ENCODE measurements at regions not wholly inside any gene's neighbourhood (a gene's known extent, or its start where the extent isn't known, plus 50 kb on each side); places are given as distances from the start of the nearest gene placed in this dataset.

DNA sequence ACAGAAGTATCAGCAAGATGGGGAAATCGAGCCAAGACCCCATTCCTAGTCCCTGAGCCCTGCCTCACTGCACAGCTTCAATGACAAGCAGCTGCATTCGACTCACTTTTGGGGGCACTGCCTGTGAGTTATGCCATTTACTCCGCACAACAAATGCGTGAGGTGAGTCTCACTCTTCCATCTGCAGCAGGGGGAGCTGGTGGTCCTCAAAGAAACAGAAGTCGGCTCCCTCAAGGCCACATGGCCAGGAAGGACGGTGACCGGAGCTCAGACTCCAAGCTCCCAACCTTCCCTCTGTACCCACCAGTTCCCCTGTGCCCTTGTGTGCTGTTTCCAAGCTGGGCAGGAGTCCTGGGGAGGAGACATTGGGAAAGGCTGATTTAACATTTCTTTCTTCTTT, 127.7 kb upstream of the IQSEC1 start:
- CTCF ChIA-PET = no interaction called here
- Mint-ChIP-seq H3K4me3 (ENCODE audit: low read depth, unreplicated experiment) (no peak overlapping the region), H3K27me3 (ENCODE audit: unreplicated experiment) (peaks cover 85% of the 10 kb centered on the region), H3K4me1 (ENCODE audit: low read depth, unreplicated experiment) (no peaks in the 10 kb centered on the region), H3K36me3 (ENCODE audit: insufficient read depth, unreplicated experiment) (no peaks in the 10 kb centered on the region), H3K9me3 (ENCODE audit: low read depth, unreplicated experiment) (no peaks in the 10 kb centered on the region), H3K27ac (ENCODE audit: unreplicated experiment) (no peak overlapping the region)
- BruUV-seq (replicated peaks) = no TSS peak
- DNase-seq = no peak
- TF ChIP-seq, protein P1, sequence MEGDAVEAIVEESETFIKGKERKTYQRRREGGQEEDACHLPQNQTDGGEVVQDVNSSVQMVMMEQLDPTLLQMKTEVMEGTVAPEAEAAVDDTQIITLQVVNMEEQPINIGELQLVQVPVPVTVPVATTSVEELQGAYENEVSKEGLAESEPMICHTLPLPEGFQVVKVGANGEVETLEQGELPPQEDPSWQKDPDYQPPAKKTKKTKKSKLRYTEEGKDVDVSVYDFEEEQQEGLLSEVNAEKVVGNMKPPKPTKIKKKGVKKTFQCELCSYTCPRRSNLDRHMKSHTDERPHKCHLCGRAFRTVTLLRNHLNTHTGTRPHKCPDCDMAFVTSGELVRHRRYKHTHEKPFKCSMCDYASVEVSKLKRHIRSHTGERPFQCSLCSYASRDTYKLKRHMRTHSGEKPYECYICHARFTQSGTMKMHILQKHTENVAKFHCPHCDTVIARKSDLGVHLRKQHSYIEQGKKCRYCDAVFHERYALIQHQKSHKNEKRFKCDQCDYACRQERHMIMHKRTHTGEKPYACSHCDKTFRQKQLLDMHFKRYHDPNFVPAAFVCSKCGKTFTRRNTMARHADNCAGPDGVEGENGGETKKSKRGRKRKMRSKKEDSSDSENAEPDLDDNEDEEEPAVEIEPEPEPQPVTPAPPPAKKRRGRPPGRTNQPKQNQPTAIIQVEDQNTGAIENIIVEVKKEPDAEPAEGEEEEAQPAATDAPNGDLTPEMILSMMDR (IDR thresholded peaks at IDR 0.05; ENCODE audit: unreplicated experiment) = no peak
- intact Hi-C loops (cut with micrococcal nuclease; ENCODE audit: unreplicated experiment) = no loop called here

DNA sequence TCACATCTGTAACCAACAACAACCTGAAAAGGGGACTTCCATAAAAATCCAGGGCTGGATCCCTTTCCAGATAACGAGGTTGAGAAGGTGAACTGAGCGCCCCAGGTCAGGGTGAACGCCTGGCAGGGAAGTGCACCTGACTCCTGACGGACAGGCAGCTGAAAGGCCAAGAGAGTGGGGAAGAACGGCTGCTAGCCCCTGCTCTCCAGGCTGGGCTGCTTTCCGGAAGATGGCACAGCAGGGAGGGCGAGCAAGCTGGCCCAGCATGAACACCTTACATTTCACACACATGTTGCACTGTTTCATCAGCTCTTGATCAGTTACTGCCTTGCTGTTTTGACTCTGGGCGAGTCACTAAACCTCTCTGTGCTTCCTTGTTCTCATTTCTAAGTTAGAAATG, 127.2 kb upstream of the IQSEC1 start:
- TF ChIP-seq, protein P1 (IDR thresholded peaks at IDR 0.05; ENCODE audit: unreplicated experiment) = no peak
- intact Hi-C loops (cut with micrococcal nuclease; ENCODE audit: unreplicated experiment) = no loop called here
- no TSS peak for BruUV-seq (replicated peaks)

DNA sequence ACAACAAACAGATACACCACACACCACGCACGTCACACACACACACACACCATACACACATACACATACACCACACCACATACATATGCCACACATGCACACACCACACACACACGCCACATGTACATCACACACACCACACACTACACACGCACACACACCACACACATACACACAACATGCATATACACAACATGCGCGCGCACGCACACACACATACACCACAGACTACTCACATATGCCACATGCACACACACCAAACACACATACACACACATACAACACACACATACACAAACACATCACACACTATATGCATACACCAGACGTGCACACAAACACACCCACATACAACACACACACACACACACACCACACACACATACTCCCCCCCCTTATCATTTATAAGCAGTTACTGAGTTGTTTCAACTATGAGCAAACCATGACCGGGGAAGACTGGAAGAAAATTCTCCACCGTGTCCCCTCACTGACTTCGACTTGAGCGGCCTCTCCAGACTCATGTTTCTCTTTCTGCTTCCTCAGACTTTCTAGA, 126.7 kb upstream of the IQSEC1 start:
- H3K9me3 Mint-ChIP-seq (ENCODE audit: low read depth, unreplicated experiment) = no peaks in the 10 kb centered on the region

More for the DNA sequence above, 127.2 kb upstream of the IQSEC1 start:
- H3K4me3 Mint-ChIP-seq (ENCODE audit: low read depth, unreplicated experiment) = no peak overlapping the region
- CTCF ChIA-PET = no interaction called here
- no peaks in the 10 kb centered on the region for H3K36me3 Mint-ChIP-seq (ENCODE audit: insufficient read depth, unreplicated experiment)
- peaks cover 85% of the 10 kb centered on the region for H3K27me3 Mint-ChIP-seq (ENCODE audit: unreplicated experiment)
- no peaks in the 10 kb centered on the region for H3K4me1 Mint-ChIP-seq (ENCODE audit: low read depth, unreplicated experiment)
- H3K27ac Mint-ChIP-seq (ENCODE audit: unreplicated experiment) = no peak overlapping the region
- no peak for DNase-seq
- no peaks in the 10 kb centered on the region for H3K9me3 Mint-ChIP-seq (ENCODE audit: low read depth, unreplicated experiment)

DNA sequence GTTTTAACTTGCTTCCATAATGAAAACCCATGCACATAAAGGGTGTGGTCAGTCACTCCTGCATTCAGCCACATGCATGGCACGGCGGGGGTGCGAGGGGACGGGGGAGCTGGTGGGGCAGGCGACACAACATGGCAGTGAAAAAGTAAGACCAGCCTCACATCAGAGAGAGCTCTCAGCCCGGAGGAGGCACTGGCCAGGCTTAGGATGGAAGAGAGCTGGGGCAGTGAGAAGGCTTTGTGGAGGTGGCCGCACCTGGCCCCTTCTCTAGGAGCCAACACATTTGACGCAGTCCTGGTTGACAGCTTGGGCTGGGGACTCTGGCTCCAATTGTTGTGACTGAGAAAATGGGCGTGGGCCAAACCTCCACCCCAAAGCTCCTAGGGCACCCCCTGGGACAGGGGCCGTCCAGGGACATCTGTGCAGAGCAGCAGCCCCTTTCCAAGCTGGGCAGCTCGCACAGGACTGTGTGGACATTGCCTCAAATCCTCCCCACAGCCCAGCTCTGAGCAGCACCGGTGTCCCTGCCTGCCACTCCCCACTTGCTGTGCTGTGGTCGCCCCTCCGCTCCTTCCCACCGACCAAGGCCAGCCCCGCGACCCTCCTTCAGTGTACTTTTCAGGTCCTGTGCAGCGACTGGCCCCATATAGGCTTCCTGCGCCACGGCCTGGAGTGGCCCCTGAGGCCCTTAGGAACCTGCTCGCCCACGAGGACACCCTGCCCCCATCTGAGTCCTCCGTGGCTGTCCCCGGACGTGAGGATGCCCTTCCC, 126.0 kb upstream of the IQSEC1 start:
- CTCF ChIA-PET = no interaction called here
- no peak for DNase-seq
- peaks cover 11% of the 10 kb centered on the region for H3K4me1 Mint-ChIP-seq (ENCODE audit: low read depth, unreplicated experiment)
- H3K27me3 Mint-ChIP-seq (ENCODE audit: unreplicated experiment) = peaks cover 85% of the 10 kb centered on the region
- H3K4me3 Mint-ChIP-seq (ENCODE audit: low read depth, unreplicated experiment) = no peak overlapping the region
- H3K27ac Mint-ChIP-seq (ENCODE audit: unreplicated experiment) = no peak overlapping the region
- intact Hi-C loops (cut with micrococcal nuclease; ENCODE audit: unreplicated experiment) = no loop called here
- H3K36me3 Mint-ChIP-seq (ENCODE audit: insufficient read depth, unreplicated experiment) = no peaks in the 10 kb centered on the region
- BruUV-seq (replicated peaks) = no TSS peak
- no peaks in the 10 kb centered on the region for H3K9me3 Mint-ChIP-seq (ENCODE audit: low read depth, unreplicated experiment)
- TF ChIP-seq, protein P1 (IDR thresholded peaks at IDR 0.05; ENCODE audit: unreplicated experiment) = no peak

More for the DNA sequence above, 126.7 kb upstream of the IQSEC1 start:
- intact Hi-C loops (cut with micrococcal nuclease; ENCODE audit: unreplicated experiment) = no loop called here
- H3K27ac Mint-ChIP-seq (ENCODE audit: unreplicated experiment) = no peak overlapping the region
- no peaks in the 10 kb centered on the region for H3K36me3 Mint-ChIP-seq (ENCODE audit: insufficient read depth, unreplicated experiment)
- H3K4me1 Mint-ChIP-seq (ENCODE audit: low read depth, unreplicated experiment) = peaks cover 4% of the 10 kb centered on the region
- no peak for DNase-seq
- CTCF ChIA-PET = no interaction called here
- BruUV-seq (replicated peaks) = no TSS peak
- TF ChIP-seq, protein P1 (IDR thresholded peaks at IDR 0.05; ENCODE audit: unreplicated experiment) = no peak
- H3K27me3 Mint-ChIP-seq (ENCODE audit: unreplicated experiment) = peaks cover 85% of the 10 kb centered on the region
- H3K4me3 Mint-ChIP-seq (ENCODE audit: low read depth, unreplicated experiment) = no peak overlapping the region
